Panc1 (cell line): ENCODE measurements at regions not wholly inside any gene's neighbourhood (a gene's known extent, or its start where the extent isn't known, plus 50 kb on each side); places are given as distances from the start of the nearest gene placed in this dataset.

Experiments used
- ATAC-seq: fragments of 200-7000 bp; cut with Tn5 transposase; 2 replicates; pipeline ENCODE4 v1.9.1; 2020; ENCODE audit warnings: mild to moderate bottlenecking, moderate library complexity
- BruUV-seq: library from RNA; stranded (reverse); fragments of 400-500 nt; replicated peaks from 2 replicates; lab custom pipeline; 2021; lab: Mats Ljungman, UMichigan
- CTCF ChIA-PET: fragments of 300-600 bp; sonication (Branson Sonifier 250); formaldehyde crosslinking; loops from one replicate; lab custom pipeline; 2022; ENCODE audit warnings: antibody characterized with exemption; lab: Charles Lee
- POLR2A ChIA-PET: fragments of 300-600 bp; sonication (Branson Sonifier 250); formaldehyde crosslinking; loops from one replicate; lab custom pipeline; 2022; ENCODE audit warnings: antibody characterized with exemption; lab: Charles Lee
- DNase-seq: peaks from one replicate; pipeline ENCODE4 v3.0.0-alpha.2; 2010; ENCODE audit warnings: low read depth, low spot score
- H3K27ac ChIP-seq: 2 replicates; pipeline ENCODE4 v1.5.1; 2011; ENCODE audit warnings: mild to moderate bottlenecking, low read length, inconsistent platforms
- H3K27me3 ChIP-seq: fragments of 200-500 bp; sonication (Bioruptor generic); 2 replicates; pipeline ENCODE4 v1.6.0; 2014; ENCODE audit warnings: low read length, inconsistent platforms; ENCODE audit not compliant: control insufficient read depth, insufficient read depth
- H3K36me3 ChIP-seq: fragments of 200-500 bp; sonication (Bioruptor generic); 2 replicates; pipeline ENCODE4 v1.5.1; 2014; ENCODE audit warnings: inconsistent platforms, mild to moderate bottlenecking, low read length, moderate library complexity; ENCODE audit not compliant: control insufficient read depth, insufficient read depth
- H3K4me1 ChIP-seq: 2 replicates; pipeline ENCODE4 v1.5.1; 2011; ENCODE audit warnings: inconsistent platforms, mild to moderate bottlenecking, low read length, moderate library complexity; ENCODE audit not compliant: control insufficient read depth, insufficient read depth
- H3K4me3 ChIP-seq, 2 experiments: 2 replicates each; pipeline ENCODE4 v1.5.1; 2011 to 2012; ENCODE audit warnings: low read depth in 2 of 2, low read length in 2 of 2, mild to moderate bottlenecking in 2 of 2, inconsistent platforms in 1 of 2, moderate library complexity in 1 of 2
- H3K9me3 ChIP-seq: fragments of 200-500 bp; sonication (Bioruptor generic); 2 replicates; pipeline ENCODE4 v1.5.1; 2014; ENCODE audit warnings: low read depth, mild to moderate bottlenecking, inconsistent platforms, low read length, moderate library complexity; ENCODE audit not compliant: control insufficient read depth, insufficient read depth
- CTCF ChIP-seq: fragments of 450-650 bp; IDR thresholded peaks from 2 replicates; pipeline ENCODE4 v1.5.1; 2017; ENCODE audit warnings: mild to moderate bottlenecking
- POLR2AphosphoS5 ChIP-seq: IDR thresholded peaks from 2 replicates; pipeline ENCODE4 v1.6.1; 2012; ENCODE audit warnings: mild to moderate bottlenecking, low read depth, low read length, moderate library complexity
- REST ChIP-seq, 2 experiments: IDR thresholded peaks; 2 replicates each; pipeline ENCODE4 v1.6.1; 2011 to 2012; ENCODE audit warnings: low read depth in 2 of 2, control low read depth in 1 of 2, low read length in 1 of 2, mild to moderate bottlenecking in 1 of 2, moderate library complexity in 1 of 2; ENCODE audit not compliant: insufficient read depth in 1 of 2
- SIN3A ChIP-seq: IDR thresholded peaks from 2 replicates; pipeline ENCODE4 v1.6.1; 2012; ENCODE audit warnings: low read depth, mild to moderate bottlenecking, low read length, moderate library complexity, borderline replicate concordance; ENCODE audit not compliant: insufficient read depth
- TCF7L2 ChIP-seq: IDR thresholded peaks from 2 replicates; pipeline ENCODE4 v1.6.1; 2011; ENCODE audit warnings: mild to moderate bottlenecking, low read depth, low read length, inconsistent platforms
- in situ Hi-C: cut with HindIII; loops from 2 replicates; pipeline ENCODE4 v1.10.0; 2016; ENCODE audit warnings: low sequenced_read_pairs, low pct_unique_long_range_greater_than_20kb
- intact Hi-C: fragments of 100-400 bp; cut with micrococcal nuclease; formaldehyde crosslinking; loops from one replicate; pipeline ENCODE4 v1.10.0; 2022; ENCODE audit not compliant: unreplicated experiment

- CTCF ChIA-PET = no interaction called here
- H3K36me3 ChIP-seq = no peaks in the 10 kb centered on the region
Observed at GRCh38 chr18:39419315-39419714, 1853.7 kb upstream of the CELF4 start.

GRCh38 chr18:39415471-39415870 is 1849.9 kb upstream of the CELF4 start:
- Histone ChIP-seq H3K9me3 (no peaks in the 10 kb centered on the region), H3K36me3 (no peaks in the 10 kb centered on the region), H3K27me3 (no peaks in the 10 kb centered on the region), H3K27ac (no peak overlapping the region), H3K4me3 (no peak overlapping the region), H3K4me1 (no peaks in the 10 kb centered on the region)
- in situ Hi-C loops (no loop called here), intact Hi-C loops (no loop called here)
- no peak for TF ChIP-seq POLR2AphosphoS5
- no peak for TF ChIP-seq SIN3A
- TF ChIP-seq TCF7L2 = no peak
- TF ChIP-seq REST (IDR thresholded peaks at IDR 0.05; ENCODE audit: insufficient read depth in 1 of 2, low read depth in 2 of 2, low read length in 1 of 2) = no peak
- DNase-seq (no peak), ATAC-seq (no peak)
- ChIA-PET CTCF (no interaction called here), POLR2A (no interaction called here)
- no TSS peak for BruUV-seq

More at GRCh38 chr18:39419315-39419714, 1853.7 kb upstream of the CELF4 start:
- no peak for ATAC-seq
- no peaks in the 10 kb centered on the region for H3K9me3 ChIP-seq
- H3K4me1 ChIP-seq = no peaks in the 10 kb centered on the region
- in situ Hi-C loops = no loop called here
- DNase-seq = no peak
- no peaks in the 10 kb centered on the region for H3K27me3 ChIP-seq
- intact Hi-C loops = no loop called here
- POLR2A ChIA-PET = no interaction called here
- TF ChIP-seq REST (IDR thresholded peaks at IDR 0.05; ENCODE audit: insufficient read depth in 1 of 2, low read depth in 2 of 2, low read length in 1 of 2) = no peak
- no peak for TF ChIP-seq CTCF
- TF ChIP-seq TCF7L2 = no peak
- no peak for TF ChIP-seq POLR2AphosphoS5
- TF ChIP-seq SIN3A = no peak
- no peak overlapping the region for H3K4me3 ChIP-seq
- H3K27ac ChIP-seq = no peak overlapping the region
- BruUV-seq = no TSS peak
